CD4-positive, alpha-beta T cell (primary cell): ENCODE measurements at regions not wholly inside any gene's neighbourhood (a gene's known extent, or its start where the extent isn't known, plus 50 kb on each side); places are given as distances from the start of the nearest gene placed in this dataset.

Source experiments
- ATAC-seq: fragments of 200-7000 bp; cut with Tn5 transposase; one replicate; pipeline ENCODE4 v1.10.0; 2022; ENCODE audit warnings: mild to moderate bottlenecking; ENCODE audit not compliant: poor library complexity
- CTCF ChIA-PET: fragments of 350-600 bp; sonication (Branson Sonifier 250); formaldehyde crosslinking; loops from one replicate; lab custom pipeline; 2021; ENCODE audit warnings: antibody characterized with exemption, inconsistent platforms; lab: Charles Lee
- POLR2A ChIA-PET: fragments of 350-600 bp; sonication (Branson Sonifier 250); formaldehyde crosslinking; loops from one replicate; lab custom pipeline; 2021; ENCODE audit warnings: antibody characterized with exemption, inconsistent platforms; lab: Charles Lee
- DNase-seq, 14 experiments: peaks; one replicate each; pipeline ENCODE4 v3.0.0-alpha.2; 2013 to 2020; ENCODE audit warnings: mixed read lengths in 2 of 14
- H3K27ac ChIP-seq, 2 donors: one replicate each; pipeline versions ENCODE4 v1.5.1 to v1.7.0; 2013; ENCODE audit warnings: low read length in 2 of 2, low read depth in 1 of 2, mild to moderate bottlenecking in 1 of 2
- H3K27me3 ChIP-seq, 2 experiments: 1 replicate in 1 of 2; 2 replicates in 1 of 2; pipeline versions ENCODE4 v1.6.1 to v1.7.0; 2013; ENCODE audit warnings: low read length in 2 of 2, control low read depth in 1 of 2, mild to moderate bottlenecking in 1 of 2, moderate library complexity in 1 of 2; ENCODE audit not compliant: insufficient read depth in 2 of 2, control insufficient read depth in 1 of 2
- H3K36me3 ChIP-seq: one replicate; pipeline ENCODE4 v1.6.1; 2013; ENCODE audit warnings: low read length, control low read depth; ENCODE audit not compliant: insufficient read depth
- H3K4me1 ChIP-seq: one replicate; pipeline ENCODE4 v1.6.1; 2013; ENCODE audit warnings: low read length, control low read depth; ENCODE audit not compliant: insufficient read depth
- H3K4me3 ChIP-seq: one replicate; pipeline ENCODE4 v1.5.1; 2013; ENCODE audit warnings: mild to moderate bottlenecking, low read length, moderate library complexity
- H3K9me3 ChIP-seq, 2 experiments: 1 replicate in 1 of 2; 2 replicates in 1 of 2; pipeline versions ENCODE4 v1.6.1 to v1.7.0; 2013; ENCODE audit warnings: low read length in 2 of 2, mild to moderate bottlenecking in 2 of 2, control low read depth in 1 of 2, moderate library complexity in 1 of 2; ENCODE audit not compliant: control insufficient read depth in 1 of 2, insufficient read depth in 1 of 2
- H3K27ac Mint-ChIP-seq: one replicate; pipeline ENCODE4 v1.8.0; 2020; ENCODE audit warnings: mixed read lengths
- H3K27me3 Mint-ChIP-seq: one replicate; pipeline ENCODE4 v1.8.0; 2021; ENCODE audit warnings: mixed read lengths
- H3K36me3 Mint-ChIP-seq: one replicate; pipeline ENCODE4 v1.8.0; 2021; ENCODE audit warnings: low read depth, mixed read lengths
- H3K4me1 Mint-ChIP-seq: one replicate; pipeline ENCODE4 v1.8.0; 2021; ENCODE audit warnings: low read depth, mixed read lengths
- H3K4me3 Mint-ChIP-seq: one replicate; pipeline ENCODE4 v1.8.0; 2020; ENCODE audit warnings: mild to moderate bottlenecking, mixed read lengths
- H3K9me3 Mint-ChIP-seq: one replicate; pipeline ENCODE4 v1.8.0; 2020; ENCODE audit warnings: mixed read lengths
- CTCF ChIP-seq: fragments of 200-600 bp; IDR thresholded peaks from one replicate; pipeline ENCODE4 v1.8.0; 2022; ENCODE audit warnings: antibody characterized with exemption, mild to moderate bottlenecking
- intact Hi-C, 2 experiments: fragments of 100-400 bp; cut with DNase I in 1 of 2; cut with micrococcal nuclease in 1 of 2; formaldehyde crosslinking; loops; one replicate each; pipeline versions ENCODE4 v1.15.1 to v1.9.0; 2023 to 2025; cut with DNase I, micrococcal nuclease

DNA sequence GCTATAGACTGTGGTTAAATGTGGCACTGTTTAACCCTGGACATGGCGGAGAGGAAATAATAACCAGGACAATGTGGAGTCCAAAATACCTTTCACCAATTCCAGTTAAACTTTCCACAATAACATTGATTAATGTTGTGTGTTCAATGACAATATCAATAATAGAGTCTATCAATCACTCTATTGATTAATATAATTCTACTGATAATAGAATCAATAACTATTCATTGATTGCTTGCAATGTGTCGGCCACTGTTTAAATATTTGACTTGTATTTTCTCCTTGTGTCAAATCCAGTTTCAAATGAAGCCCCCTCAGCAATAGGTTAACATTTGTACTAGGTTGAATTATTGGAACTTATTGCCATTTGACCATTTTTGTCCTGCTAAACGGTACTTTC lies 187.0 kb downstream of the PTPN20 start:
- Histone ChIP-seq H3K4me1 (no peaks in the 10 kb centered on the region), H3K4me3 (no peak overlapping the region), H3K27me3 (no peaks in the 10 kb centered on the region), H3K9me3 (peaks cover 0 to 8% of the 10 kb centered on the region in 2 experiments), H3K36me3 (no peaks in the 10 kb centered on the region), H3K27ac (no peak overlapping the region)
- H3K4me1 Mint-ChIP-seq, result no peaks in the 10 kb centered on the region
- POLR2A ChIA-PET, result no interaction called here
- TF ChIP-seq CTCF, result no peak
- DNase-seq (no peak), ATAC-seq (no peak)
- H3K27me3 Mint-ChIP-seq, result no peaks in the 10 kb centered on the region
- CTCF ChIA-PET, result no interaction called here
- no peak overlapping the region for H3K4me3 Mint-ChIP-seq
- no peak overlapping the region for H3K27ac Mint-ChIP-seq
- intact Hi-C loops, result no loop called here
- no peaks in the 10 kb centered on the region for H3K36me3 Mint-ChIP-seq
- H3K9me3 Mint-ChIP-seq, result no peaks in the 10 kb centered on the region

DNA sequence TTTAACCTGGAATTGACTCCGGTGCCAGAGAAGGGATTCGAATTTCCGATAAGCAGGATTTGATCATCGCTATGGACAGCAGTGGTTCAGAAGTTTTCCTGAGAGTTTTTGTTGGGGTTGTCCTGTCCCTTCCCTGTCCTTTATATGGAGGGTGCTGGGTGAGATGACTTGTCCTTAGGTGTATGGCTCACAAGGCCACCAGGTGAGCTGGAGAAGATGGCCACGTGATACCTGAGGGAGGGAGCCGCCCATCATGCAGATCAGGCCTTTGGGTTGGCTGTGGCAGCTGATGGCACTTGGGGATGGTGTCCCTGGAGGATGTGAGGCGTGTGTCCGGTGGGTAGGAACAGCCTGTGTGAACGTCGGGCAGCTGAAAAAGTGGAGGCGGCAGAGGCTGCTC lies 187.7 kb downstream of the PTPN20 start:
- no peak for TF ChIP-seq CTCF
- H3K27me3 ChIP-seq, result no peaks in the 10 kb centered on the region
- H3K27ac ChIP-seq, result no peak overlapping the region
- Mint-ChIP-seq H3K4me3 (no peak overlapping the region), H3K4me1 (no peaks in the 10 kb centered on the region), H3K27me3 (no peaks in the 10 kb centered on the region), H3K36me3 (no peaks in the 10 kb centered on the region), H3K9me3 (no peaks in the 10 kb centered on the region), H3K27ac (no peak overlapping the region)
- H3K4me1 ChIP-seq, result no peaks in the 10 kb centered on the region
- no peak for DNase-seq
- no peaks in the 10 kb centered on the region for H3K36me3 ChIP-seq
- no peak overlapping the region for H3K4me3 ChIP-seq
- intact Hi-C loops, result no loop called here
- ChIA-PET CTCF (no interaction called here), POLR2A (no interaction called here)
- peaks cover 0 to 8% of the 10 kb centered on the region in 2 experiments for H3K9me3 ChIP-seq
- ATAC-seq, result no peak

- no peaks in the 10 kb centered on the region for H3K27me3 ChIP-seq
- no peak for TF ChIP-seq CTCF
- intact Hi-C loops, result no loop called here
- ATAC-seq, result no peak
- Mint-ChIP-seq H3K36me3 (no peaks in the 10 kb centered on the region), H3K4me3 (no peak overlapping the region), H3K27ac (no peak overlapping the region), H3K4me1 (no peaks in the 10 kb centered on the region), H3K27me3 (no peaks in the 10 kb centered on the region), H3K9me3 (no peaks in the 10 kb centered on the region)
- ChIA-PET POLR2A (no interaction called here), CTCF (no interaction called here)
- H3K4me1 ChIP-seq, result no peaks in the 10 kb centered on the region
- H3K36me3 ChIP-seq, result no peaks in the 10 kb centered on the region
- DNase-seq, result no peak
- H3K27ac ChIP-seq, result no peak overlapping the region
- no peak overlapping the region for H3K4me3 ChIP-seq
- peaks cover 0 to 8% of the 10 kb centered on the region in 2 experiments for H3K9me3 ChIP-seq
These were observed 188.2 kb downstream of the PTPN20 start for GRCh38 chr10:47099474-47099873.
